Lung (tissue), 11 donors: ENCODE measurements at regions not wholly inside any gene's neighbourhood (a gene's known extent, or its start where the extent isn't known, plus 50 kb on each side); places are given as distances from the start of the nearest gene placed in this dataset.

ENCODE experiments used
- ATAC-seq: fragments of 200-7000 bp; cut with Tn5 transposase; one replicate; pipeline ENCODE4 v1.9.1; 2020; ENCODE audit warnings: moderate number of reproducible peaks; ENCODE audit not compliant: insufficient read depth, low FRiP score
- DNase-seq, 3 donors: peaks; one replicate each; pipeline ENCODE4 v3.0.0-alpha.2; 2013 to 2017
- H3K27ac ChIP-seq, 2 donors: one replicate each; pipeline ENCODE4 v1.5.1; 2013; ENCODE audit warnings: mild to moderate bottlenecking in 2 of 2, moderate library complexity in 2 of 2, control low read depth in 1 of 2, inconsistent platforms in 1 of 2, low read depth in 1 of 2, low read length in 1 of 2
- H3K27me3 ChIP-seq, 3 donors: one replicate each; pipeline ENCODE4 v1.5.1; 2013; ENCODE audit warnings: low read length in 2 of 3; ENCODE audit not compliant: control insufficient read depth in 3 of 3, insufficient read depth in 3 of 3
- H3K36me3 ChIP-seq, 4 donors: one replicate each; pipeline ENCODE4 v1.5.1; 2013; ENCODE audit warnings: low read length in 4 of 4, mild to moderate bottlenecking in 1 of 4, moderate library complexity in 1 of 4; ENCODE audit not compliant: control insufficient read depth in 4 of 4, insufficient read depth in 4 of 4
- H3K4me1 ChIP-seq, 5 donors: one replicate each; pipeline ENCODE4 v1.5.1; 2013; ENCODE audit warnings: low read length in 5 of 5, mild to moderate bottlenecking in 2 of 5, moderate library complexity in 1 of 5; ENCODE audit not compliant: control insufficient read depth in 5 of 5, insufficient read depth in 5 of 5
- H3K4me3 ChIP-seq: one replicate; pipeline ENCODE4 v1.5.1; 2013; ENCODE audit warnings: mild to moderate bottlenecking, control low read depth, moderate library complexity
- H3K9ac ChIP-seq, 2 donors: one replicate each; pipeline ENCODE4 v1.5.1; 2013; ENCODE audit warnings: low read length in 2 of 2, control low read depth in 1 of 2; ENCODE audit not compliant: insufficient read depth in 1 of 2
- H3K9me3 ChIP-seq, 4 donors: one replicate each; pipeline ENCODE4 v1.5.1; 2013; ENCODE audit warnings: low read length in 3 of 4, mild to moderate bottlenecking in 1 of 4, moderate library complexity in 1 of 4; ENCODE audit not compliant: control insufficient read depth in 4 of 4, insufficient read depth in 3 of 4
- CTCF ChIP-seq: IDR thresholded peaks from 2 replicates; pipeline ENCODE4 v1.5.1; 2012; ENCODE audit warnings: mild to moderate bottlenecking; ENCODE audit errors: control extremely low read depth, extremely low read depth
- WGBS, 2 donors: extraction: QIAGEN DNeasy Blood & Tissue Kit; methylation state at CpG; one replicate each; pipeline ENCODE4 v1.1.7; 2013; 5-methylcytosine and 5-hydroxymethylcytosine counted together
- donor health status: control.
- donor health status: control.
- donor health status: Bipolar disorder and iron deficiency.
- donor health status: healthy.
- donor health status: DM: yes; HTN: yes; CAD: no.

GRCh38 chr18:60784161-60784560 is 411.6 kb upstream of the MC4R start:
- Histone ChIP-seq H3K9ac (no peak overlapping the region), H3K4me3 (no peak overlapping the region), H3K36me3 (no peaks in the 10 kb centered on the region), H3K27me3 (no peaks in the 10 kb centered on the region), H3K4me1 (no peaks in the 10 kb centered on the region), H3K9me3 (peaks cover 0 to 5% (median 0%) of the 10 kb centered on the region in 4 donors), H3K27ac (no peak overlapping the region)
- no peak for DNase-seq
- 77 to 83% methylated on average over 1 of the region's 1 CpG for WGBS, 2 donors
- no peak for TF ChIP-seq CTCF
- ATAC-seq = no peak

- Histone ChIP-seq H3K4me3 (no peak overlapping the region), H3K36me3 (no peaks in the 10 kb centered on the region), H3K4me1 (no peaks in the 10 kb centered on the region), H3K27ac (no peak overlapping the region), H3K9me3 (peaks cover 0 to 2% (median 0%) of the 10 kb centered on the region in 4 donors), H3K9ac (no peak overlapping the region), H3K27me3 (no peaks in the 10 kb centered on the region)
- WGBS, 2 donors = 80 to 92% methylated on average over 5 of the region's 5 CpGs
- TF ChIP-seq CTCF = no peak
- DNase-seq (no peak), ATAC-seq (no peak)
These were observed 422.2 kb upstream of the MC4R start for GRCh38 chr18:60794802-60795201.

- no peak overlapping the region for H3K9ac ChIP-seq
- no peak overlapping the region for H3K27ac ChIP-seq
- no peak for DNase-seq
- no peaks in the 10 kb centered on the region for H3K27me3 ChIP-seq
- no peak for ATAC-seq
- no peaks in the 10 kb centered on the region for H3K36me3 ChIP-seq
- TF ChIP-seq CTCF = no peak
- H3K4me3 ChIP-seq = no peak overlapping the region
- H3K4me1 ChIP-seq = no peaks in the 10 kb centered on the region
- no peaks in the 10 kb centered on the region for H3K9me3 ChIP-seq
- WGBS, 2 donors = 64 to 72% methylated on average over 3 of the region's 3 CpGs
These were observed 431.8 kb upstream of the MC4R start for GRCh38 chr18:60804415-60804814.

GRCh38 chr18:60809937-60810336 is 437.4 kb upstream of the MC4R start:
- no peaks in the 10 kb centered on the region for H3K4me1 ChIP-seq
- H3K27ac ChIP-seq = no peak overlapping the region
- H3K4me3 ChIP-seq = no peak overlapping the region
- no peak for DNase-seq
- no peaks in the 10 kb centered on the region for H3K27me3 ChIP-seq
- H3K36me3 ChIP-seq = no peaks in the 10 kb centered on the region
- TF ChIP-seq CTCF = no peak
- no peaks in the 10 kb centered on the region for H3K9me3 ChIP-seq
- ATAC-seq = no peak
- no peak overlapping the region for H3K9ac ChIP-seq
- 89 to 95% methylated on average over 2 of the region's 2 CpGs for WGBS, 2 donors
